ENCODE measurements at regions not wholly inside any gene's neighbourhood (a gene's known extent, or its start where the extent isn't known, plus 50 kb on each side); places are given as distances from the start of the nearest gene placed in this dataset.
"Not testable (repeated sequence)": the region's sequence is repeated elsewhere in the genome, so short reads cannot be mapped to it uniquely, and the experiment has no call there.

GRCh38 chr20:51125780-51126179 lies 102.9 kb upstream of the KCNG1 start:
- DNase-seq (ENCODE audit: low read depth in 2 of 2): no peak

GRCh38 chr20:51125105-51125504 lies 102.2 kb upstream of the KCNG1 start:
- DNase-seq (ENCODE audit: low read depth in 2 of 2): no peak

- not testable (repeated sequence) for DNase-seq (ENCODE audit: low read depth in 2 of 2)
Measured at GRCh38 chr20:51123887-51124286, 101.0 kb upstream of the KCNG1 start.

- DNase-seq (ENCODE audit: low read depth in 2 of 2): no peak
Measured at GRCh38 chr20:51122931-51123658, 100.2 kb upstream of the KCNG1 start.

DNA sequence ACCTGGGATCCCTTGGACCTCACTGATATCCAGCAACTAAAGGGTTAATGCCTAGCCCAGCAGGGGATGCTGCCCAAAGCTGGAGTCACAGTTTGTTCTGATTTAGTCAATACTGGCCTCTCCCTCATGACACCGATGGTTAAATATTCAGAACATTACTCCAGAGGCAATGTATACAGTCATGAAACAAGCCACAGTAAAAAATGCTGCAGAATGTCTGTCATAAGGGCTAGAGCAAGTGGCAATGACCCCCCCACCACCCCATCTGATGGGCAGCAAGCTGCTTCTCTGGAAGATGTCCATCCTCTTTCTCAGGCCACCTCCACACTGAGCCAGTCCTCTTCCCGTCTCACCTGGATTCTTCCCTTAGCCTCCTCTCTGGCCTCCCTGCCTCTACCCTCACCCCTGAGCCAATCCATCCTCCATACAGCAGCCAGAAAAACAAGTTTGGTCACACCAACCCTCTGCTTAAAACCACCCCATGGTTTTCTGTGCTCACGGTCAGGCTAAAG lies 99.0 kb upstream of the KCNG1 start:
- no peak for DNase-seq (ENCODE audit: low read depth in 2 of 2)

DNA sequence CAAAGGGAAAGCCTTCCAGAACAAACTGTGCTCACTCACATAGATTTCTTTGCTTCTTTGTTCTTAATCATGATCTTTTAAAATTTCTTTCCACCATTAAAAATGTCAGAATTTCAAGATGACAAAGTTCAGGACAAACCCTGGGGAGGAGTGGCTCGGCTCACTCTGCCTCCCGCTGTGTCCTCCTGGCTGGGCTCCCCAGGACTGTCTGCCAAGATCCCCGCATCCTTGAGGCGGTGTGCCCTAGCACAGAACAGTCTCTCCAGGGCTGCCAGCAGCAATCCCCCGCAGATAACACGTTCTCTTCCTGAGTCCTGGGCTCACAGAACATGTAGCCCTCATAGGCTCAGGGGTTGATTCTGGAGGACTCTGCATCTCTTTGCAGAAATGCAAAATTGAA lies 98.4 kb upstream of the KCNG1 start:
- DNase-seq (ENCODE audit: low read depth in 2 of 2): no peak

- DNase-seq (ENCODE audit: low read depth in 2 of 2): no peak
Measured at GRCh38 chr20:51120868-51121267, 98.0 kb upstream of the KCNG1 start.

GRCh38 chr20:51120438-51120837 lies 97.5 kb upstream of the KCNG1 start:
- no peak for DNase-seq (ENCODE audit: low read depth in 2 of 2)

- DNase-seq (ENCODE audit: low read depth in 2 of 2): no peak
Measured at GRCh38 chr20:51119914-51120313, 97.0 kb upstream of the KCNG1 start.

- no peak for DNase-seq (ENCODE audit: low read depth in 2 of 2)
Measured at GRCh38 chr20:51118985-51119527, 96.1 kb upstream of the KCNG1 start.

- DNase-seq (ENCODE audit: low read depth in 2 of 2): no peak
Measured at GRCh38 chr20:51118216-51118615, 95.3 kb upstream of the KCNG1 start.

DNA sequence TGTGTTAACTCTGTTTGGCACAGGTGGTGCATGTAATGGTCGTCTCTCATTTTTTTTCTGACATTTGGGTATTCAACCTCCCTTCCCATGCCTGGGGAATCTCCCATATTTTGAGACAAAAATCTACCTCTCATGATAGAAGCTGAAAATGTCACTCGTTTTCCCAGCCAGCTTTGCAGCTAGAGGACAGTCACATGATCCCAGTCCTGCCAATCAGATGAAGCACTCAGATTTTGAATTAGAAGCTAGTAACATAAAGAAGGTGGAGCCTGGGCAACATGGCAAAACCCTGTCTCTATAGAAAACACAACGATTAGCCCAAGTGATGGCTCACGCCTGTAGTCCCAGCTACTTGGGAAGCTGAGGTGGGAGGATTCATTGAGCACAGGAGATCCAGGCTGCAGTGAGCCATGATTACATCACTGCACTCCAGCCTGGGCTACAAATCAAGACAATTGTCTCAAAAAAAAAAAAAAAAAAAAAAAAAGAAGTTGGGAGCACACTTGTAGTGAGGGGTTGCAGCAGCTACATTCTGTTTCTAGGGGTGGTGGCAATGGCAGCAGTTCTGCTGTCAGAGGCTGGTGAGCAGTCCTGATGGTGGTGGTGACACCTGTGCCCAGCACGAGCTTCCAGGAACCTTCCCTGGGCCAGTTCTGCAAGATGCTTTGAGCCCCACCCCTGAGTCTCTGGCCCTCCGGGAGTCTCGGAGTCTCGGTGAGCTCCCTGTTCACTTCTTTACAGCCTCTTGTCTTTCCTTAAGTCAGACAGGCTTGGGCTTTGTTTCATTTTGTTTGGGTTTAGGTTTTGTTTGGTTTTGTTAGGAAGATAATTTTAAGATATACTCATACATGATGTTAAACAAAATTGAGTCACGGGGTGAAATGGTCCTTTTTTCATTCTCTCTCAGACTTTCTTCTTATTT lies 94.1 kb upstream of the KCNG1 start:
- DNase-seq (ENCODE audit: low read depth in 2 of 2): no peak

DNA sequence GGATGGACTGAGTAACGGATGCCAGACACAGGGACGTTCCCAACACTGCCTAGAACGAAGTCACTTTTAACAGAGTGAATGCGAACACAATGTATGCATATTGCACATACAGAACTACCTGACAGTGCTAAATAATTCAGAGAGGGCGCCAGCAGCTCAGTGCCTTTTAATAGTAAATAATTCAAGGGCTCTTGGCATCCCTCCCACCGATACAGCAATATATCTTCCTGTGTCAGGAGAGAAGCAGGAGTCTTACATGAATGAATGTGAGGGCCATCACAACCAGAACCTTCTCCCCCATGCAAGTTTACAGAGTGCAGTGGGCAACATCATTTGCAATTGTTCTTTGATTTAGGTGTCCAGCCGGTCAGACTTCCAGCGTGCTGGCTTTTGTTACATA lies 88.4 kb upstream of the KCNG1 start:
- no peak for DNase-seq (ENCODE audit: low read depth in 2 of 2)

- no peak for DNase-seq (ENCODE audit: low read depth in 2 of 2)
Measured at GRCh38 chr20:51108638-51109363, 85.9 kb upstream of the KCNG1 start.

DNA sequence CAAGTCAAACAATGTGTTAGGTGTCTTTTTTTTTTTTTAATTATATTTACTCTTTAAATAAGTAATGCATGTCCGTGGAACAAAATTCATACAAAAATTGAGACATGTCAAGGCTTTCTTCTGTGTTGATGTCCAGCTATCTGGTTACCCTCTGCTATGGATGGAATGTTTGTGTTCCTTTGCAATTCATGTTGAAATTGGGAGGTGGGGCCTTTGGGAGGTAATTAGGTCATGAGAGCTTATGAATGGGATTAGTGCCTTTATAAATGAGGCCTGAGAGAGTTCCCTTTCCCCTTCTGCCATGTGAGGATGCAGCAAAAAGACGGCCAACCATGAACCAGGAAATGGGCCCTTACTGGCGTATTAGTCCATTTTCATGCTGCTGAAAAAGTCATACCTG lies 83.1 kb upstream of the KCNG1 start:
- DNase-seq (ENCODE audit: low read depth in 2 of 2): no peak

DNA sequence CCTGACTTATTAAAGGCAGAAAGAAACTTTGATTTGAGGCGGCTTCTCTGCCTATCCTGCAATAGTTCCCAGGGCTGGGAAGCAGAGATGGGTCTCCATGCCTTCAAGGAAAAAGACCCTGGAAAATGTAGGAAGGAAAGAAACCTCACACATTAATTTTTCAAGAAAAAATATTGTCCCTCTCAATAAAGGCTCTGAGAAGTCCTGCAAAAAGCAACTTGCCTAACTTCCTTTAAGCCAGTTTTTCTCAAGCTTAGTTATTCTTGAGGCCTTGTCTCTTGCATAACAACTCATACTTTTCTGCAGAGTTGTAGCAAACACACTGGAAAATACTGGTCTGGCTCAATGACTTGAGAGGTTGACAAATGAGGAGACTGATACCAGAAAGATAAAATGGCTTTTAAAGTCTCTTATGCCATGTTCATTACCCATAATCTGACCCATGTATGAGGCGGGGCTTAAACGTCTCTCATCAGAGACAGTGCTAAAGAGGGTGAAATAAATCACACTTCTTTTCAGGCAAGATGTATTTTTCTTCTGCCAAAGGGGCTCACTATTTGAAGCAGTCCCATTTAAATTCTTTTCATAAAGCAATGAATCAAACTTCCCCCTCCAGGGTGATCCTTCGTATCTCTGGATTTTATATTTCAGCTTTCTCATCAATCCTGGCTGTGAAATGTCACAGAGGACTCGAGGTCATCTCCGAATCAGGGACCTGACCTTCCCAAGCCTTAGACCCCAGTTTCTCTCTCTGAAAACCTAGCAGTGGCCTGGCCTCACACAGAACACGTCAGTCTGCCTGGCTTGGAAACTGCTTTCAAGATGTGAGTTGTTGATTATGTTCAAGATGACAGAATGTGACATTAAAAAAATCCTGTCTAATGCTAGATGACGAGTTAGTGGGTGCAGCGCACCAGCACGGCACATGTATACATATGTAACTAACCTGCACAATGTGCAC lies 82.3 kb upstream of the KCNG1 start:
- no peak for DNase-seq (ENCODE audit: low read depth in 2 of 2)

DNA sequence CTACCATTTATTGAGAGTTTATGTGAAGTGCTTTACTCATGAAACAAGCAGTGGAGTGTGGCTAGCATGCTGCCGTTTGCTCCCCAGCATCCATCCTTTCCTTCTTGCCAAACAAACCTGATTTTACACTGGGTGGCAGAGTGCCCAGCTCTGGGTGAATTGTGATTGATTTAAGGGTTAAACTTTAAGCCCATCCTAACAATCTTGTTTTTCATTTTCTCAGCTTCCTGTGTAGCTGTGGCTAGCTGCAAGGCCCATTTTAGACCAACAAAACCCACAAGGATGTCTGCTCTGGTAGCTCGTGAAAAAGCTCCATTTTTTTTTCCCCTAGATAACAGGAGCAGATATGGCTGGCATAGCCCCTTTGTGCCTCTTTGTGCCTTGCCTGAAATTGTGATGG lies 77.7 kb upstream of the KCNG1 start:
- no peak for DNase-seq (ENCODE audit: low read depth in 2 of 2)

GRCh38 chr20:51098284-51098810 lies 75.4 kb upstream of the KCNG1 start:
- DNase-seq (ENCODE audit: low read depth in 2 of 2): no peak

- no peak for DNase-seq (ENCODE audit: low read depth in 2 of 2)
Measured at GRCh38 chr20:51097351-51098120, 74.6 kb upstream of the KCNG1 start.
